ENCODE measurements at regions not wholly inside any gene's neighbourhood (a gene's known extent, or its start where the extent isn't known, plus 50 kb on each side); places are given as distances from the start of the nearest gene placed in this dataset.

DNA sequence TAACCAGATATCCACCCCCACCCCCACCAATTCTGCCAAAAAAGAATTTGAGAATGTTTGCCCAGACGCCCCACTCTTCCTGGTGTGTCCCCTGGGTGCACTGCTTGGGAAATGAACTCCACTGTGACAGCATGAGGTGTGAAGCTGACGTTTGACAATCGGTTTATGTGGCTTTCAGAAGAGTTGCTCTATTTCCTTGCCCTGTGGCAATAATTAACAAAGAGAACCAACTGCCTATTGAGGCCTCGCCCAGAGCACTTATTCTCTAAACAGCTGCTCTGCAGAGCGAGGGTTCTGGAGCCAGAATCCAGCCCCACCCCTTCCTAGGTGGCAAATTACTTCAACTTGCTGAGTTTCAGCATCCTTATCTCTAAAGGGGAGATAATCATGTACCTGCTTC is 115.8 kb upstream of the SIX3 start:
- no peak overlapping the region for H4K8ac ChIP-seq (ENCODE audit: extremely low read depth, insufficient read depth, low read length)
- 86% methylated on average over 5 of the region's 5 CpGs; no CpG with 5 or more reads in 1 of the 2 experiments for WGBS, 2 experiments (ENCODE audit: extremely low coverage in 1 of 2, insufficient coverage in 1 of 2, insufficient read length in 1 of 2, insufficient replicate concordance in 2 of 2, low coverage in 1 of 2, low lambda C conversion rate in 2 of 2, missing lambda C conversion rate in 1 of 2)
- POLR2A ChIA-PET (ENCODE audit: partially characterized antibody): no interaction called here
- no peak overlapping the region for H2BK5ac ChIP-seq (ENCODE audit: low read depth, low read length)
- no peaks in the 10 kb centered on the region for H3K27me3 ChIP-seq (replicated peaks in 1 of 4; ENCODE audit: control insufficient read depth in 3 of 4, extremely low read depth in 1 of 4, insufficient read depth in 3 of 4, low read length in 3 of 4)
- no peak overlapping the region for H2BK12ac ChIP-seq (ENCODE audit: low read depth, low read length)
- H3K9ac ChIP-seq (replicated peaks in 1 of 4; ENCODE audit: extremely low read depth in 1 of 4, low read depth in 3 of 4, low read length in 3 of 4): no peak overlapping the region
- FAIRE-seq (no peak), DNase-seq (ENCODE audit: low read depth in 1 of 2, low spot score in 2 of 2) (no peak)
- H2AFZ ChIP-seq (ENCODE audit: low read length): no peak overlapping the region
- no peak overlapping the region for H3K56ac ChIP-seq (replicated peaks; ENCODE audit: insufficient read length, low read depth, low read length)
- no peak overlapping the region for H3K4me2 ChIP-seq (ENCODE audit: insufficient read depth in 1 of 2, low read depth in 2 of 2, low read length in 2 of 2)
- H3K4ac ChIP-seq (replicated peaks; ENCODE audit: insufficient read length, low read depth, low read length): no peak overlapping the region
- no peaks in the 10 kb centered on the region for H3K79me2 ChIP-seq (ENCODE audit: control insufficient read depth in 1 of 2, insufficient read depth in 2 of 2, low read length in 2 of 2)
- H3K9me3 ChIP-seq (ENCODE audit: insufficient read depth in 2 of 2, low read depth in 1 of 2, low read length in 1 of 2): no peaks in the 10 kb centered on the region
- no peak overlapping the region for H2BK120ac ChIP-seq (replicated peaks; ENCODE audit: low read depth, low read length)
- H3K79me1 ChIP-seq (ENCODE audit: low read depth, low read length): no peaks in the 10 kb centered on the region
- no peak overlapping the region for H3K18ac ChIP-seq (ENCODE audit: extremely low read depth, low read length)
- CTCF ChIA-PET (ENCODE audit: partially characterized antibody): interaction anchor here (0.6 to 1.9 kb wide), 3 partner anchors 11 to 184 kb away, joined by 3 to 5 read pairs (median 4); no protein-coding TSS in a partner anchor
- H2AK5ac ChIP-seq (ENCODE audit: low read depth, low read length): no peak overlapping the region
- H2BK20ac ChIP-seq (ENCODE audit: low read length): no peak overlapping the region
- H2BK15ac ChIP-seq (ENCODE audit: low read length): no peak overlapping the region
- H3K23me2 ChIP-seq (ENCODE audit: low read depth, low read length): no peaks in the 10 kb centered on the region
- H3K4me3 ChIP-seq (ENCODE audit: extremely low read depth in 1 of 4, insufficient read depth in 2 of 4, low read depth in 3 of 4, low read length in 4 of 4): no peak overlapping the region
- no peak overlapping the region for H3K23ac ChIP-seq (ENCODE audit: insufficient read length)
- H3K14ac ChIP-seq (ENCODE audit: insufficient read length): no peak overlapping the region
- H3K4me1 ChIP-seq (replicated peaks in 1 of 4; ENCODE audit: control insufficient read depth in 3 of 4, insufficient read depth in 4 of 4, low read length in 3 of 4): peaks cover 0 to 5% (median 0%) of the 10 kb centered on the region in 4 experiments; a peak in 1 of 7 replicates
- H4K91ac ChIP-seq (replicated peaks; ENCODE audit: insufficient read length, low read length): no peak overlapping the region
- no peaks in the 10 kb centered on the region for H4K20me1 ChIP-seq (replicated peaks in 1 of 2; ENCODE audit: control insufficient read depth in 1 of 2, insufficient read depth in 2 of 2, low read length in 2 of 2)
- H3K36me3 ChIP-seq (ENCODE audit: control insufficient read depth in 2 of 4, insufficient read depth in 4 of 4, low read length in 3 of 4): no peaks in the 10 kb centered on the region
- no peak overlapping the region for H3K27ac ChIP-seq (ENCODE audit: low read depth, low read length)
- no peak overlapping the region for H4K5ac ChIP-seq (ENCODE audit: insufficient read length, low read depth, low read length)
- no peak for TF ChIP-seq JUN (IDR thresholded peaks at IDR 0.05; ENCODE audit: low read depth, low read length)
- TF ChIP-seq CREB1 (IDR thresholded peaks at IDR 0.05): no peak
- TF ChIP-seq, protein P1, sequence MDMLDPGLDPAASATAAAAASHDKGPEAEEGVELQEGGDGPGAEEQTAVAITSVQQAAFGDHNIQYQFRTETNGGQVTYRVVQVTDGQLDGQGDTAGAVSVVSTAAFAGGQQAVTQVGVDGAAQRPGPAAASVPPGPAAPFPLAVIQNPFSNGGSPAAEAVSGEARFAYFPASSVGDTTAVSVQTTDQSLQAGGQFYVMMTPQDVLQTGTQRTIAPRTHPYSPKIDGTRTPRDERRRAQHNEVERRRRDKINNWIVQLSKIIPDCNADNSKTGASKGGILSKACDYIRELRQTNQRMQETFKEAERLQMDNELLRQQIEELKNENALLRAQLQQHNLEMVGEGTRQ (IDR thresholded peaks at IDR 0.05; ENCODE audit: low read length): no peak
- TF ChIP-seq TBP (IDR thresholded peaks at IDR 0.05; ENCODE audit: low read depth, low read length): no peak
- TF ChIP-seq BACH1 (IDR thresholded peaks at IDR 0.05; ENCODE audit: low read length): no peak
- TF ChIP-seq POU5F1 (IDR thresholded peaks at IDR 0.05; ENCODE audit: low read depth, low read length): no peak
- no peak for TF ChIP-seq CHD1 (IDR thresholded peaks at IDR 0.05; ENCODE audit: low read depth, low read length)
- TF ChIP-seq BCL11A (IDR thresholded peaks at IDR 0.05; ENCODE audit: low read depth in 2 of 2, low read length in 2 of 2): no peak
- no peak for TF ChIP-seq RFX5 (IDR thresholded peaks at IDR 0.05; ENCODE audit: borderline replicate concordance, low read depth, low read length)
- TF ChIP-seq HDAC2 (IDR thresholded peaks at IDR 0.05; ENCODE audit: borderline replicate concordance in 1 of 2, low read depth in 2 of 2, low read length in 2 of 2): no peak
- TF ChIP-seq, protein P2, sequence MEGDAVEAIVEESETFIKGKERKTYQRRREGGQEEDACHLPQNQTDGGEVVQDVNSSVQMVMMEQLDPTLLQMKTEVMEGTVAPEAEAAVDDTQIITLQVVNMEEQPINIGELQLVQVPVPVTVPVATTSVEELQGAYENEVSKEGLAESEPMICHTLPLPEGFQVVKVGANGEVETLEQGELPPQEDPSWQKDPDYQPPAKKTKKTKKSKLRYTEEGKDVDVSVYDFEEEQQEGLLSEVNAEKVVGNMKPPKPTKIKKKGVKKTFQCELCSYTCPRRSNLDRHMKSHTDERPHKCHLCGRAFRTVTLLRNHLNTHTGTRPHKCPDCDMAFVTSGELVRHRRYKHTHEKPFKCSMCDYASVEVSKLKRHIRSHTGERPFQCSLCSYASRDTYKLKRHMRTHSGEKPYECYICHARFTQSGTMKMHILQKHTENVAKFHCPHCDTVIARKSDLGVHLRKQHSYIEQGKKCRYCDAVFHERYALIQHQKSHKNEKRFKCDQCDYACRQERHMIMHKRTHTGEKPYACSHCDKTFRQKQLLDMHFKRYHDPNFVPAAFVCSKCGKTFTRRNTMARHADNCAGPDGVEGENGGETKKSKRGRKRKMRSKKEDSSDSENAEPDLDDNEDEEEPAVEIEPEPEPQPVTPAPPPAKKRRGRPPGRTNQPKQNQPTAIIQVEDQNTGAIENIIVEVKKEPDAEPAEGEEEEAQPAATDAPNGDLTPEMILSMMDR (IDR thresholded peaks at IDR 0.05; ENCODE audit: control extremely low read depth in 1 of 3, insufficient read depth in 1 of 3, low read depth in 1 of 3, low read length in 3 of 3): no peak
- TF ChIP-seq GTF2F1 (IDR thresholded peaks at IDR 0.05; ENCODE audit: borderline replicate concordance, low read depth, low read length): no peak

Data from H1 (cell line).